Astrocyte of the cerebellum (primary cell): ENCODE measurements at regions not wholly inside any gene's neighbourhood (a gene's known extent, or its start where the extent isn't known, plus 50 kb on each side); places are given as distances from the start of the nearest gene placed in this dataset.

Experiments
- DNase-seq: peaks from one replicate; pipeline ENCODE4 v3.0.0-alpha.2; 2011; ENCODE audit warnings: low read depth
- H3K4me3 ChIP-seq: 2 replicates; pipeline ENCODE4 v1.5.1; 2011; ENCODE audit warnings: mild to moderate bottlenecking, low read depth, low read length, moderate library complexity
- CTCF ChIP-seq: IDR thresholded peaks from 2 replicates; pipeline ENCODE4 v1.5.1; 2012; ENCODE audit warnings: low read length, low read depth, moderate library complexity, mild to moderate bottlenecking; ENCODE audit errors: missing control alignments
- in situ Hi-C: cut with HindIII; loops from 2 replicates; pipeline ENCODE4 v1.10.0; 2017; ENCODE audit warnings: low sequenced_read_pairs

- no peak overlapping the region for H3K4me3 ChIP-seq
- DNase-seq, result no peak
- in situ Hi-C loops, result no loop called here
- no peak for TF ChIP-seq CTCF
Measured at GRCh38 chr9:99322299-99322698, 100.2 kb downstream of the SEC61B start.

- in situ Hi-C loops, result no loop called here
- no peak for DNase-seq
- TF ChIP-seq CTCF, result no peak
- H3K4me3 ChIP-seq, result no peak overlapping the region
Measured at GRCh38 chr9:99326112-99326916, 104.2 kb downstream of the SEC61B start.

- in situ Hi-C loops, result no loop called here
- no peak for DNase-seq
- no peak overlapping the region for H3K4me3 ChIP-seq
- TF ChIP-seq CTCF, result no peak
Measured at GRCh38 chr9:99326917-99327189, 104.8 kb downstream of the SEC61B start.

- in situ Hi-C loops, result no loop called here
- no peak for TF ChIP-seq CTCF
Measured at GRCh38 chr9:99327667-99328066, 105.6 kb downstream of the SEC61B start.

GRCh38 chr9:99335280-99335679, 113.2 kb downstream of the SEC61B start:
- TF ChIP-seq CTCF, result no peak

More at GRCh38 chr9:99327667-99328066, 105.6 kb downstream of the SEC61B start:
- no peak overlapping the region for H3K4me3 ChIP-seq
- DNase-seq, result no peak

GRCh38 chr9:99336005-99336404, 113.9 kb downstream of the SEC61B start:
- in situ Hi-C loops, result no loop called here
- DNase-seq, result no peak
- no peak for TF ChIP-seq CTCF
- H3K4me3 ChIP-seq, result no peak overlapping the region

More at GRCh38 chr9:99335280-99335679, 113.2 kb downstream of the SEC61B start:
- no peak for DNase-seq
- H3K4me3 ChIP-seq, result no peak overlapping the region
- in situ Hi-C loops, result no loop called here
